ENCODE measurements at regions not wholly inside any gene's neighbourhood (a gene's known extent, or its start where the extent isn't known, plus 50 kb on each side); places are given as distances from the start of the nearest gene placed in this dataset.
"Not testable (repeated sequence)": the region's sequence is repeated elsewhere in the genome, so short reads cannot be mapped to it uniquely, and the experiment has no call there.

DNA sequence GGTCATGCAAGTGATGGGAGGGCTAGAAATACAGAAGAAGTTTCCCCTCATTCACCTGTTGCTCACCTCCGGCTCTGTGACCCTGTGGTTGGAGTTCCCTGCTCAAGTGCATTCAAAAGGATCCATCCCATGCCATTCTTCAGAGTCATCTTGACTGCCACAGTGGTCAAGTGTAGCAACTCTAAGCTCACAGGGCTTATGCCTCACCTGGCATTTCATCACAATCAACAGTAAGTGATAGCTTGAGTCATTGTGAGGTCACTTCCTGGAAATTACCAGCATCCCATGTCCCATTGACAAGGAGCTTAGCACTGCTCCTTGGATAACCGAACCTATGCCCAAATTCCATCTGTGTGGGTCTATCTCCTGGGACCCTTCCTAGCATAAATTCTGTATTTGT lies 55.6 kb downstream of the OR4C45 start:
- no peak overlapping the region for H3K4me3 ChIP-seq (ENCODE audit: low read length)
- H3K9me3 ChIP-seq (ENCODE audit: insufficient read depth, low read length) = no peaks in the 10 kb centered on the region
- H3K9ac ChIP-seq (ENCODE audit: low read length) = no peak overlapping the region
- H4K20me1 ChIP-seq (ENCODE audit: insufficient read depth, low read length) = no peaks in the 10 kb centered on the region
- H2AFZ ChIP-seq (ENCODE audit: low read depth, low read length) = no peak overlapping the region
- no peak overlapping the region for H3K4me2 ChIP-seq (ENCODE audit: low read length)
- H3K79me2 ChIP-seq (ENCODE audit: low read length) = no peaks in the 10 kb centered on the region
- H3K27me3 ChIP-seq (ENCODE audit: low read depth, low read length) = no peaks in the 10 kb centered on the region
- H3K36me3 ChIP-seq (replicated peaks; ENCODE audit: low read depth, low read length) = no peaks in the 10 kb centered on the region
- no peaks in the 10 kb centered on the region for H3K4me1 ChIP-seq (ENCODE audit: low read length)
- H3K27ac ChIP-seq (ENCODE audit: low read length) = no peak overlapping the region
- TF ChIP-seq, protein P1, sequence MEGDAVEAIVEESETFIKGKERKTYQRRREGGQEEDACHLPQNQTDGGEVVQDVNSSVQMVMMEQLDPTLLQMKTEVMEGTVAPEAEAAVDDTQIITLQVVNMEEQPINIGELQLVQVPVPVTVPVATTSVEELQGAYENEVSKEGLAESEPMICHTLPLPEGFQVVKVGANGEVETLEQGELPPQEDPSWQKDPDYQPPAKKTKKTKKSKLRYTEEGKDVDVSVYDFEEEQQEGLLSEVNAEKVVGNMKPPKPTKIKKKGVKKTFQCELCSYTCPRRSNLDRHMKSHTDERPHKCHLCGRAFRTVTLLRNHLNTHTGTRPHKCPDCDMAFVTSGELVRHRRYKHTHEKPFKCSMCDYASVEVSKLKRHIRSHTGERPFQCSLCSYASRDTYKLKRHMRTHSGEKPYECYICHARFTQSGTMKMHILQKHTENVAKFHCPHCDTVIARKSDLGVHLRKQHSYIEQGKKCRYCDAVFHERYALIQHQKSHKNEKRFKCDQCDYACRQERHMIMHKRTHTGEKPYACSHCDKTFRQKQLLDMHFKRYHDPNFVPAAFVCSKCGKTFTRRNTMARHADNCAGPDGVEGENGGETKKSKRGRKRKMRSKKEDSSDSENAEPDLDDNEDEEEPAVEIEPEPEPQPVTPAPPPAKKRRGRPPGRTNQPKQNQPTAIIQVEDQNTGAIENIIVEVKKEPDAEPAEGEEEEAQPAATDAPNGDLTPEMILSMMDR (IDR thresholded peaks at IDR 0.05; ENCODE audit: low read depth, low read length) = no peak
- no peak for TF ChIP-seq EZH2phosphoT487 (IDR thresholded peaks at IDR 0.05; ENCODE audit: low read depth)

DNA sequence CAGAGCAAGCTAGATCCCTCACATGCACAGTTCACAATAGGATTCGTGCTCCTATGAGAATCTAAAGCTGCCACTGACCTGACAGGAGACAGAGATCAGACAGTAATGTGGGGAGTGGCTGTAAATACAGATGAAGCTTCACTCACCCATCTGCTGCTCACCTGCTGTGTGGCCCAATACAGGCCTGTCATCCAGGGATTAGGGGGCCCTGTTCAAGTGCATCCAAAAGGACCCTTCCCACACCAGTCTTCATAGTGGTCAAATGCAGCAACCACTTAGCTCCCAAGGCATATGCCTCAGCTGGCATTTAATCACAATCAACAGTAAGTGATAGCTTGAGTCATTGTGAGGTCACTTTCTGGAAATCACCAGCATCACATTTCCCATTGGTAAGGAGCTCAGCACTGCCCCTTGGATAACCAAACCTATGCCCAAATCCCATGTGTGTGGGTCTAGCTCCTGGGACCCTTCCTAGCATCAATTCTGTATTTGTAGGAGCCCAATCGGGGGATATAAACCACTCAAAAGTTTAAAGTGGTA lies 65.6 kb downstream of the OR4C45 start:
- H3K9me3 ChIP-seq (ENCODE audit: insufficient read depth, low read length) = no peaks in the 10 kb centered on the region

DNA sequence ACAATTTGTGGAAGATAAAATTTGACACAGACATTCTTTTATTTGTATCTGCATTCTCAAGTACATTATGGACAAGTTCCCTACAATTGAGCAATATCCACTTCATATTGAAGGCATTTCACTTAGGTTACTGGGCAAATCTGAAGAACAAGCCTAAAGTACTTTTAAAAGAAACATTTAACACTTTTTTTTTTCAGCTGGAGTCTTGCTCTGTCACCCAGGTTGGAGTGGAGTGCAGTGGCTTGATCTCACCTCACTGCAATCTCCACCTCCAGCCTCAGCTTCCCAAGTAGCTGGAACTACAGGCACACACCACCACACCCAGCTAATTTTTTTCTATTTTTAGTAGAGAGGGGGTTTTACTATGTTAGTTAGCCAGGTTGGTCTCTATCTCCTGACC lies 70.2 kb downstream of the OR4C45 start:
- Histone ChIP-seq H3K9ac (ENCODE audit: low read length) (no peak overlapping the region), H3K4me2 (ENCODE audit: low read length) (no peak overlapping the region), H3K4me3 (ENCODE audit: low read length) (no peak overlapping the region), H3K9me3 (ENCODE audit: insufficient read depth, low read length) (no peaks in the 10 kb centered on the region), H3K27ac (ENCODE audit: low read length) (no peak overlapping the region), H4K20me1 (ENCODE audit: insufficient read depth, low read length) (no peaks in the 10 kb centered on the region), H2AFZ (ENCODE audit: low read depth, low read length) (no peak overlapping the region), H3K27me3 (ENCODE audit: low read depth, low read length) (no peaks in the 10 kb centered on the region), H3K36me3 (replicated peaks; ENCODE audit: low read depth, low read length) (no peaks in the 10 kb centered on the region), H3K4me1 (ENCODE audit: low read length) (no peaks in the 10 kb centered on the region), H3K79me2 (ENCODE audit: low read length) (no peaks in the 10 kb centered on the region)
- TF ChIP-seq EZH2phosphoT487 (IDR thresholded peaks at IDR 0.05; ENCODE audit: low read depth) = no peak
- TF ChIP-seq, protein P1 (IDR thresholded peaks at IDR 0.05; ENCODE audit: low read depth, low read length) = no peak

More for the DNA sequence above, 65.6 kb downstream of the OR4C45 start:
- Histone ChIP-seq H3K36me3 (replicated peaks; ENCODE audit: low read depth, low read length) (no peaks in the 10 kb centered on the region), H4K20me1 (ENCODE audit: insufficient read depth, low read length) (no peaks in the 10 kb centered on the region), H2AFZ (ENCODE audit: low read depth, low read length) (no peak overlapping the region), H3K9ac (ENCODE audit: low read length) (no peak overlapping the region), H3K4me3 (ENCODE audit: low read length) (no peak overlapping the region), H3K4me2 (ENCODE audit: low read length) (no peak overlapping the region), H3K27me3 (ENCODE audit: low read depth, low read length) (no peaks in the 10 kb centered on the region), H3K79me2 (ENCODE audit: low read length) (no peaks in the 10 kb centered on the region), H3K27ac (ENCODE audit: low read length) (no peak overlapping the region), H3K4me1 (ENCODE audit: low read length) (no peaks in the 10 kb centered on the region)
- TF ChIP-seq, protein P1 (IDR thresholded peaks at IDR 0.05; ENCODE audit: low read depth, low read length) = no peak
- TF ChIP-seq EZH2phosphoT487 (IDR thresholded peaks at IDR 0.05; ENCODE audit: low read depth) = no peak

DNA sequence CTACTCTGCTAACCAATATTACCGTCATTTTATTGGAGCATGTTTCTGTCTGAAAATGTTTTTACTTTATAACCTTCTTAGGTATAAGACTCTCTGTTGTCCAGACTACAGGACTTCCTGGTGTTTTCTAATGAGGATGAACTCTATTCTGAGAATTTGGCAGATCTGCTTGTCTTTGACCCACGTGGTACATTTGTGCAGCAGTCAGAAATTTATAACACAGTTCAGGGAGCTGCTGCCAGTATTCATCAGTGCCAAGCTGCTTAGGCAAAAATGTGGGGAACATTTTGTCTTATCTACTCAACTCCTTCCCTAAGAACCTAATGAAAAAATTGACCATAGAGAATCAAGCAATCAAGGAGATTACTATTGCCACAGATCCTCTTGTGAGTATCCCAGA lies 108.0 kb downstream of the OR4C45 start:
- H3K27ac ChIP-seq (ENCODE audit: low read length); H3K36me3 ChIP-seq (replicated peaks; ENCODE audit: low read depth, low read length); H3K4me1 ChIP-seq (ENCODE audit: low read length); H3K9ac ChIP-seq (ENCODE audit: low read length); H3K9me3 ChIP-seq (ENCODE audit: insufficient read depth, low read length); H3K79me2 ChIP-seq (ENCODE audit: low read length); H2AFZ ChIP-seq (ENCODE audit: low read depth, low read length); H3K4me3 ChIP-seq (ENCODE audit: low read length); H3K27me3 ChIP-seq (ENCODE audit: low read depth, low read length); H4K20me1 ChIP-seq (ENCODE audit: insufficient read depth, low read length); H3K4me2 ChIP-seq (ENCODE audit: low read length): not testable (repeated sequence)

DNA sequence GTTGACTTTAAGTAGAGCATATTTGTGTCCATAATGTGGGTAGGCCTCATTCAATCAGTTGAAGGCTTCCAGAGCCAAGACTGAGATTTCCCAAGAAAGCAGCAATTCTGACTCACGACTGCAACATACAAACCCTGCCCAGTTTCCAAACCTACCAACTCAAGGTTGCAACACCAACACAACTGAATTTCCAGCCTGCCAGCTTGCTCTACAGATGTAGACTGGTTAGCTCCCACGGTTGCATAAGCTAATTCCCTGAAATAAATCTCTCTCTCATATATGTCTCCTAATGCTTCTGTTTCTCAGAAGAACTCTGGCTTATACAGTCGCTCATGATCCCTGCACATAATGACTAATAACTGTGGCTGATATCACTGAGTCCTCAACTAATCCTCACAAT lies 113.6 kb downstream of the OR4C45 start:
- H4K20me1 ChIP-seq (ENCODE audit: insufficient read depth, low read length); H3K27me3 ChIP-seq (ENCODE audit: low read depth, low read length); H3K9me3 ChIP-seq (ENCODE audit: insufficient read depth, low read length); H3K9ac ChIP-seq (ENCODE audit: low read length); H2AFZ ChIP-seq (ENCODE audit: low read depth, low read length); H3K4me2 ChIP-seq (ENCODE audit: low read length); H3K36me3 ChIP-seq (replicated peaks; ENCODE audit: low read depth, low read length); H3K4me3 ChIP-seq (ENCODE audit: low read length); H3K79me2 ChIP-seq (ENCODE audit: low read length); H3K4me1 ChIP-seq (ENCODE audit: low read length); H3K27ac ChIP-seq (ENCODE audit: low read length): not testable (repeated sequence)

DNA sequence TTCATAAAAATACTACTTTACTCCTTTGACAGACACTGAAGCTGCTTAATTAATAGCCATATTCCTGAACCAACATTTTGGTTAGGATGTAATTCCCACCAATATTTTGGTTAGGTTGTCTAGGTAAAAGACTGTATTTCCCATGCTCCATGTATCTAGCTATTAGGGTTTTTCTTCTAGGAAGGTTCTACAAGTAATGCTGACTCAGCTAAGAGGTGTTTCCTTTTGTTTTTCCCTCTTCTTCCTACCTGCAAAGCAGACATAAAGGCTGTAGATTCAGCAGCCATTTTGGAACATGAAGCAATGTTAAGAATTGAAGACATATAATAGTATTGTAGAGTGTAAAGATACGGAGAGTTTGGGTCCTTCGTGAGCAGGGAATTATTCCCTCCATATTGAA lies 115.3 kb downstream of the OR4C45 start:
- H3K4me2 ChIP-seq (ENCODE audit: low read length); H3K4me1 ChIP-seq (ENCODE audit: low read length); H3K27ac ChIP-seq (ENCODE audit: low read length); H3K79me2 ChIP-seq (ENCODE audit: low read length); H2AFZ ChIP-seq (ENCODE audit: low read depth, low read length); H3K4me3 ChIP-seq (ENCODE audit: low read length); H3K36me3 ChIP-seq (replicated peaks; ENCODE audit: low read depth, low read length); H3K27me3 ChIP-seq (ENCODE audit: low read depth, low read length); H3K9me3 ChIP-seq (ENCODE audit: insufficient read depth, low read length); H3K9ac ChIP-seq (ENCODE audit: low read length); H4K20me1 ChIP-seq (ENCODE audit: insufficient read depth, low read length): not testable (repeated sequence)

Data from OCI-LY3 (cell line).